RKO (cell line): ENCODE measurements at regions not wholly inside any gene's neighbourhood (a gene's known extent, or its start where the extent isn't known, plus 50 kb on each side); places are given as distances from the start of the nearest gene placed in this dataset.

Experiments
- DNase-seq: peaks from one replicate; pipeline ENCODE4 v3.0.0-alpha.2; 2016; ENCODE audit warnings: low spot score

DNA sequence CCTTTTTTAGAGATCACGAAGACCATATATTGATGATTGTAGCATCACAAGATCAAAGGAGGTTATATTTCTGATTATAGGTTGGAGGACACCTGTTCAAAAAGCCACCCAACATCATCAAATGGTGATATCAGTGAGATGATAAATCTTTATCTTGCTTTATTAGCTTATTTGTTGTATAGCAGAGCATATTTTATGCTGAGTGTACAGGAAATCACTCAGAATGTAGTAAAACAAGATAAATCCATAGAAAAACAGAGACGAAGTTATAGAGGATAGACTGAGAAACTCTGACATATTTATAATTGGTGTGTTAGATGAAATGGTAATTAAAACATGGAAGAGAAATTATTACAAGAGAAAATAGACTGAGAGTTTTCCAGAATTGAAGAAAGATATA lies 69.8 kb upstream of the DMAC1 start:
- DNase-seq: no peak

DNA sequence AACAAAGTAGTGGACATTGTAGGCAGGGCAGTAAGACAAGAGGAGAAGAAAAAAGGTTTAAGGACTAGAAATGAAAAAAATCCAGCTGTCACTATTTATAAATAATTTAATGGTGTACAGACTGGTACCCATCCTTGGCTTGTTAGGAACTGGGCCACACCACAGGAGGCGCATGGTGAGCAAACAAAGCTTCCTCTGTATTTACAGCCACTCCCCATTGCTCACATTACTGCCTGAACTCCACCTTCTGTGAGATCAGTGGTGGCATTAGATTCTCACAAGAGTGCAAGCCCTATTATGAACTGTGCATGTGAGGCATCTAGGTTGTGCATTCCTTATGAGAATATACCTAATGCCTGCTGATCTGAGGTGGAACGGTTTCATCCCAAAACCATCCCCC lies 62.6 kb upstream of the DMAC1 start:
- DNase-seq: no peak

DNA sequence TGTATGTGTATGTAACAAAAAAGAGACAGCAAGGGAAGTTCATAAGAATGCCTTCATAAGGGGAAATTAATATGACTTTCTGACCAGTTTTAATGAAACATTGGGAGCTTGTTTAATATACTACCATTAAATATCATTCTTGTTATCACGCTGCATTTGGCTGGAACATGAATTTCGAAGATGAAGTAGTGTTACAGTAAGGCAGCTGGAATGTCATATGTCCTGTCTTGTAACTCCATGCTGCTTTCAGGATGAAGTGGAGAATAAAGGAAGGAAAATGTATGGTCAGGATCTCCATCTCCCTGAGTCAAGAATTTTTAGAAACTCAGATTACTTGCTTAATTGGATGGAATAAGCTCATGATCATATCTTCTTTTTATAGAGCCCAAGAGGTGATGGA lies 61.5 kb upstream of the DMAC1 start:
- DNase-seq: no peak

DNA sequence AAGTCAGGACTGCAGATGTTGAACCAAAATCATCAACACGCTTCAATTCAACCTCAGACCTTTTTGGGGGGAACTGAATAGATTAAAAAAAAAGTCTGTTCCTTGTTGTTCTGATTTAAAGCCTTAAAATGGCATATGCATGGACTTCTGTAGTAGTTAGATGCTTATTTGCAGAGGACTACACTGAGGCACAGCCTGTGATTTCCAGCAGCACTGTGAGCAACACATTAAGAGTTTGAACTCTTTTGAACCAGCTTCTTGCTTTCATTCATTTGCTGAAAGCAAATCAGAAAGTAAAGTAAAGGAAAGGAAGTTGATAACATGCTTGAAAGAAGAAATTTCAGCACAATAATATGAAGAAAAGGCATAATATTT lies 60.7 kb upstream of the DMAC1 start:
- DNase-seq: no peak

DNA sequence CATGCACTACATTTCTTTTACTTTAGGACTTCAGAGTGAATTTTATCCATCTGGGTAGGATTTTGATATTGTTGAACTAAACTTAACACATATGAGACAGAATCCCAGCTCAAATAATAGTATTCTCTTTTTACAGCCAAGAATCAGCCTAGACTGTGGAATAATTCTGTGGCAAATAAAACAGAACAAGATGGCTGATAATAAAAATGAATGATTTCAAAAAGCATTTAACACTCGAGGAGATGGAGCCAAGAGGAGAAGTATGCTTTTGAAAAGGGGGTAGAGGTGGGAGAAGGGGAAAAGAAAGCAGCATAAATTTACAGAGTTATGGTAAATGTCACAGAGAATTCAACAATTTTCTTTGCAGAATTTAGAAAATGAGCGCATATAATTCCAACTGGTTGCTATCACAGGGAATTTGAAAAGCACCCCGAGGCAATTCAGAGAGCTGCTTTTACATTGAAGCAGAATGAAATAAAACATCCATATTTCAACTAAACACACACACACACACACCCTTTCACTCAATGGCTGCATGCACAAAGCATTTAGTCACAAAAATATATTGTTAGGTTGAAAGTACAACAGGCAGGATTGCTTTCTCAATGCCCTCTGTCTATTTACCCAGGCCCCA lies 60.2 kb upstream of the DMAC1 start:
- no peak for DNase-seq

DNA sequence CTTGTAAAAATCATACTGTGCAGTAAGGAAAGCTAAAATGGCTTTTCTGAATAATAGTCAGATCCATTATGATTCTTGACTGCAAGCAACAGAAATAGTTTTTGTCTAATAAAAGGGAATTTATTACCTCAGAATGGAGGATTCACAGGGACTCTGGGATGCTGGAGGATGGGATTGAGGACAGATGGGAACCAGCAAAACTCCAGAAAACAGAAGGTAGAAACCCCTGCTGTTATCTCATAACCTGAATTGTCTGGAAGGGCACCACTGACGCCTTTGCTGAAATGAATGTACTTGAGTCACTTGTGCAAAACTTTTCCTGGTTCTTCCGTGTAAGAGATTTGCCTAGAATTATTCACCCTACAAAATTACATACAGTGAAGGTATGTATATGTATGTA lies 58.6 kb upstream of the DMAC1 start:
- DNase-seq: no peak

DNA sequence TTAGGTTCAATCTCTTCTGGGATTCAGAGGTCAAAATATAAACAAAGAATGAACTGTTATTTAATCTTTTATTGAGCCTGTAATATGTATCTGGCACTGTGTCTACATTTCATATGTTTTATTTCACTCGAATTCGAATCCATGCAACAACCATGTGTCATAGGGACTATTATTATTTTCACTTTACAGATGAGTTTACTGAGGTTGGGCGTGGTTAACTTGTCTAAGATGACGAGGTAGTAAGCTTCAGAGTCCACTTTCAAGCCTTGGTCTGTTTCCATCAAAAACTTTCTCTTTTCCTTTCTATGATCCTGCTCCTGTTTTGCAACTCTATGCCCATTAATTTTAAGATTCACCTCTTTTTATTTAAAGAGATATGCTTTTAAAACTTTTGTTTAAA lies 55.2 kb upstream of the DMAC1 start:
- DNase-seq: no peak
